SK-N-SH (cell line): ENCODE measurements at regions not wholly inside any gene's neighbourhood (a gene's known extent, or its start where the extent isn't known, plus 50 kb on each side); places are given as distances from the start of the nearest gene placed in this dataset.

Source experiments
- CTCF ChIP-seq: fragments of 200-600 bp; sonication (generic); IDR thresholded peaks from 2 replicates; pipeline ENCODE4 v1.6.1; 2017; ENCODE audit warnings: antibody characterized with exemption, mild to moderate bottlenecking, moderate library complexity
- EP300 ChIP-seq, 2 experiments: IDR thresholded peaks; 2 replicates each; pipeline versions ENCODE4 v1.4.0 to v1.6.1; 2012; ENCODE audit warnings: borderline replicate concordance in 1 of 2, low read depth in 1 of 2, low read length in 1 of 2
- EZH2phosphoT487 ChIP-seq: fragments of 200-600 bp; sonication (generic); IDR thresholded peaks from 2 replicates; pipeline ENCODE4 v1.6.1; 2017; ENCODE audit warnings: low read depth, mixed run types, mild to moderate bottlenecking, antibody characterized with exemption, moderate library complexity, borderline replicate concordance
- FOSL2 ChIP-seq: IDR thresholded peaks from 2 replicates; pipeline ENCODE4 v1.4.0; 2012; ENCODE audit warnings: low read depth, mild to moderate bottlenecking, moderate library complexity, borderline replicate concordance
- RFX5 ChIP-seq: IDR thresholded peaks from 2 replicates; pipeline ENCODE4 v1.6.1; 2012; ENCODE audit warnings: mild to moderate bottlenecking, improper control_type of control experiment, low read length
- TAF1 ChIP-seq: IDR thresholded peaks from 2 replicates; pipeline ENCODE4 v1.6.1; 2012; ENCODE audit warnings: low read depth, mild to moderate bottlenecking, low read length, moderate library complexity, borderline replicate concordance

- TF ChIP-seq FOSL2 (no peak), CTCF (no peak), EZH2phosphoT487 (no peak), EP300 (IDR thresholded peaks at IDR 0.05; ENCODE audit: borderline replicate concordance in 1 of 2, low read depth in 1 of 2, low read length in 1 of 2) (no peak), TAF1 (no peak), RFX5 (no peak)
Measured at GRCh38 chr4:43875655-43876054, 573.0 kb downstream of the KCTD8 start.
